HEK293 (cell line): ENCODE measurements at regions not wholly inside any gene's neighbourhood (a gene's known extent, or its start where the extent isn't known, plus 50 kb on each side); places are given as distances from the start of the nearest gene placed in this dataset.
A peak's percentile ranks its signal among the peaks of the same experiment; 100 is the strongest.

Experiments
- HOXA7 ChIP-seq: sonication (generic); formaldehyde crosslinking; IDR thresholded peaks from 2 replicates; pipeline ENCODE4 v1.8.1; 2022; ENCODE audit warnings: missing genetic modification reagents, borderline replicate concordance
- KLF16 ChIP-seq: fragments of 450-650 bp; formaldehyde crosslinking; IDR thresholded peaks from 2 replicates; pipeline ENCODE4 v1.5.1; 2017; ENCODE audit warnings: missing biosample characterization, missing genetic modification characterization
- SCRT2 ChIP-seq: fragments of 450-650 bp; formaldehyde crosslinking; IDR thresholded peaks from 2 replicates; pipeline ENCODE4 v1.5.1; 2016; ENCODE audit warnings: missing biosample characterization, missing genetic modification characterization
- ZBTB1 ChIP-seq: fragments of 450-650 bp; formaldehyde crosslinking; IDR thresholded peaks from 2 replicates; pipeline ENCODE4 v1.5.1; 2016; ENCODE audit warnings: missing biosample characterization, missing genetic modification characterization
- ZBTB17 ChIP-seq: fragments of 450-650 bp; formaldehyde crosslinking; IDR thresholded peaks from 2 replicates; pipeline ENCODE4 v1.5.1; 2016; ENCODE audit warnings: missing biosample characterization, missing genetic modification characterization
- ZNF112 ChIP-seq: fragments of 450-650 bp; formaldehyde crosslinking; IDR thresholded peaks from 2 replicates; pipeline ENCODE4 v1.5.0; 2017; ENCODE audit warnings: missing biosample characterization, missing genetic modification characterization
- ZNF169 ChIP-seq: fragments of 450-650 bp; formaldehyde crosslinking; IDR thresholded peaks from 2 replicates; pipeline ENCODE4 v1.5.1; 2016; ENCODE audit warnings: missing biosample characterization, missing genetic modification characterization
- ZNF175 ChIP-seq: fragments of 450-650 bp; formaldehyde crosslinking; IDR thresholded peaks from 2 replicates; pipeline ENCODE4 v1.5.1; 2016; ENCODE audit warnings: missing biosample characterization, missing genetic modification characterization
- ZNF404 ChIP-seq: fragments of 450-650 bp; formaldehyde crosslinking; IDR thresholded peaks from 2 replicates; pipeline ENCODE4 v1.5.1; 2017; ENCODE audit warnings: missing biosample characterization, missing genetic modification characterization
- ZNF416 ChIP-seq: fragments of 450-650 bp; formaldehyde crosslinking; IDR thresholded peaks from 2 replicates; pipeline ENCODE4 v1.5.1; 2016; ENCODE audit warnings: missing biosample characterization, missing genetic modification characterization
- ZNF514 ChIP-seq: fragments of 450-650 bp; formaldehyde crosslinking; IDR thresholded peaks from 2 replicates; pipeline ENCODE4 v1.5.1; 2016; ENCODE audit warnings: missing biosample characterization, missing genetic modification characterization
- ZNF529 ChIP-seq: fragments of 450-650 bp; formaldehyde crosslinking; IDR thresholded peaks from 2 replicates; pipeline ENCODE4 v1.5.1; 2017; ENCODE audit warnings: missing genetic modification characterization, missing biosample characterization; ENCODE audit not compliant: insufficient replicate concordance
- ZNF555 ChIP-seq: fragments of 450-650 bp; formaldehyde crosslinking; conservative IDR thresholded peaks from 2 replicates; pipeline ENCODE4 v1.5.1; 2017; ENCODE audit warnings: missing biosample characterization, mild to moderate bottlenecking, missing genetic modification characterization, inconsistent platforms
- ZNF626 ChIP-seq: fragments of 450-650 bp; sonication (Bioruptor Pico); formaldehyde crosslinking; IDR thresholded peaks from 2 replicates; pipeline ENCODE4 v1.5.1; 2018; ENCODE audit warnings: missing biosample characterization, missing genetic modification characterization, inconsistent platforms
- ZNF629 ChIP-seq: fragments of 450-650 bp; formaldehyde crosslinking; IDR thresholded peaks from 2 replicates; pipeline ENCODE4 v1.5.1; 2017; ENCODE audit warnings: missing biosample characterization, missing genetic modification characterization
- ZNF707 ChIP-seq: fragments of 450-650 bp; formaldehyde crosslinking; IDR thresholded peaks from 2 replicates; pipeline ENCODE4 v1.5.1; 2016; ENCODE audit warnings: missing biosample characterization, missing genetic modification characterization
- ZNF777 ChIP-seq: fragments of 450-650 bp; formaldehyde crosslinking; IDR thresholded peaks from 2 replicates; pipeline ENCODE4 v1.5.1; 2017; ENCODE audit warnings: missing biosample characterization, missing genetic modification characterization, borderline replicate concordance
- ZXDB ChIP-seq: fragments of 450-650 bp; formaldehyde crosslinking; IDR thresholded peaks from 2 replicates; pipeline ENCODE4 v1.5.1; 2016; ENCODE audit warnings: missing biosample characterization, missing genetic modification characterization
- TF ChIP-seq, protein P1 (sequence below): fragments of 450-650 bp; formaldehyde crosslinking; IDR thresholded peaks from 2 replicates; pipeline ENCODE4 v1.5.1; 2016; ENCODE audit warnings: missing biosample characterization, missing genetic modification characterization
- TF ChIP-seq, protein P2 (sequence below): fragments of 450-650 bp; formaldehyde crosslinking; IDR thresholded peaks from 2 replicates; pipeline ENCODE4 v1.5.1; 2016; ENCODE audit warnings: missing biosample characterization, missing genetic modification characterization
- TF ChIP-seq, protein P3 (sequence below): fragments of 450-650 bp; formaldehyde crosslinking; IDR thresholded peaks from 2 replicates; pipeline ENCODE4 v1.5.1; 2016; ENCODE audit warnings: missing biosample characterization, missing genetic modification characterization
- TF ChIP-seq, protein P4 (sequence below): fragments of 450-650 bp; formaldehyde crosslinking; IDR thresholded peaks from 2 replicates; pipeline ENCODE4 v1.5.1; 2016; ENCODE audit warnings: missing biosample characterization, missing genetic modification characterization
- TF ChIP-seq, protein P5 (sequence below): fragments of 450-650 bp; IDR thresholded peaks from 2 replicates; pipeline ENCODE4 v1.5.1; 2018; ENCODE audit warnings: missing biosample characterization, missing genetic modification characterization
- TF ChIP-seq, protein P6 (sequence below): fragments of 450-650 bp; formaldehyde crosslinking; IDR thresholded peaks from 2 replicates; pipeline ENCODE4 v1.5.1; 2016; ENCODE audit warnings: missing biosample characterization, missing genetic modification characterization
- TF ChIP-seq, protein P7 (sequence below): fragments of 450-650 bp; formaldehyde crosslinking; IDR thresholded peaks from 2 replicates; pipeline ENCODE4 v1.5.1; 2016; ENCODE audit warnings: missing biosample characterization, missing genetic modification characterization
- TF ChIP-seq, protein P8 (sequence below): fragments of 450-650 bp; formaldehyde crosslinking; IDR thresholded peaks from 2 replicates; pipeline ENCODE4 v1.5.1; 2016; ENCODE audit warnings: missing biosample characterization, missing genetic modification characterization, borderline replicate concordance
- TF ChIP-seq, protein P9 (sequence below): sonication (generic); formaldehyde crosslinking; IDR thresholded peaks from 2 replicates; pipeline ENCODE4 v1.8.1; 2022; ENCODE audit warnings: mild to moderate bottlenecking, moderate library complexity, missing genetic modification reagents

DNA sequence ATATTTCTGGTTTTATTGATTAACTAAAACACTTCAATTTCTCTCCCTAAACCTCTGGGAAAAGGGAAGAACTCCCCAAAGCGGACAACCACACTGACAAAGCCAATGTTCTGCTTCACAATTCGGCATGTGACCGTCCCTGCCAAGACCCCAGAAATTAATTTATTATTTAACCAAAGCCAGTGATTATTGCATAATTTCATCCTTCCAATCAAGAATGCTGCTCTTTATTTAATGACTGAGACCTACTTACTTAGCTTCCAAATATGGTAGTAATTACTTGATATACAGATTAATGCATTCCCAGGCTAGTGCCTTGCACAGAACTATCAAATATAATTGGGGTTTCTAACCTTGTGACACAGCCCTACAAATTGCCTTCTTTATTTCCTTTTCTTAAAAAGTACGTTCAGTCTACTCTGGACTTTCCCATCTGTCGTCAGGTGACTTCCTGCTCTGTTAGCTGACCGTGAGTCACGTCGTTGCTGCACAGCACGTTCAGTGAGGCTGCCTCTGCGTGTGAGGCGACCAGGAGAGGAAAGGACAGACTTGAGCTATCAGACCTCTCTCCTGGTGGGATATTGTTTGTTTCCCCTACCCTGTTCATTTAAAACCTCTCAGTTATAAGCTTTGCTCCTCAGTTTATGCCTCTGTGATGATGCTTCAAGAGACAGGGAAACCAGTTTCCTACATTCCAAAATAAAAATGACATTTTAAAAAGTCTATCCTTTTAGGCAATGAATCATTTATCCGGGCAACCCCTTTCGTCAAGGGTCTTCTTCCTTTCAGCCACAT lies 55.7 kb upstream of the TNFAIP3 start (continued):
- TF ChIP-seq, protein P1, sequence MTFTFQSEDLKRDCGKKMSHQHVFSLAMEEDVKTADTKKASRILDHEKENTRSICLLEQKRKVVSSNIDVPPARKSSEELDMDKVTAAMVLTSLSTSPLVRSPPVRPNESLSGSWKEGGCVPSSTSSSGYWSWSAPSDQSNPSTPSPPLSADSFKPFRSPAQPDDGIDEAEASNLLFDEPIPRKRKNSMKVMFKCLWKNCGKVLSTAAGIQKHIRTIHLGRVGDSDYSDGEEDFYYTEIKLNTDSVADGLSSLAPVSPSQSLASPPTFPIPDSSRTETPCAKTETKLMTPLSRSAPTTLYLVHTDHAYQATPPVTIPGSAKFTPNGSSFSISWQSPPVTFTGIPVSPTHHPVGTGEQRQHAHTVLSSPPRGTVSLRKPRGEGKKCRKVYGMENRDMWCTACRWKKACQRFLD (tag by site-specific recombination): no peak
- TF ChIP-seq, protein P2, sequence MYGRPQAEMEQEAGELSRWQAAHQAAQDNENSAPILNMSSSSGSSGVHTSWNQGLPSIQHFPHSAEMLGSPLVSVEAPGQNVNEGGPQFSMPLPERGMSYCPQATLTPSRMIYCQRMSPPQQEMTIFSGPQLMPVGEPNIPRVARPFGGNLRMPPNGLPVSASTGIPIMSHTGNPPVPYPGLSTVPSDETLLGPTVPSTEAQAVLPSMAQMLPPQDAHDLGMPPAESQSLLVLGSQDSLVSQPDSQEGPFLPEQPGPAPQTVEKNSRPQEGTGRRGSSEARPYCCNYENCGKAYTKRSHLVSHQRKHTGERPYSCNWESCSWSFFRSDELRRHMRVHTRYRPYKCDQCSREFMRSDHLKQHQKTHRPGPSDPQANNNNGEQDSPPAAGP (tag by site-specific recombination): no peak
- TF ChIP-seq ZNF514 (tag by site-specific recombination) (no peak), ZNF555 (tag by site-specific recombination) (no peak), ZNF169 (tag by site-specific recombination) (no peak), ZNF777 (no peak), ZBTB17 (tag by site-specific recombination) (peak; percentile 62), ZNF404 (tag by site-specific recombination) (no peak), KLF16 (no peak), ZNF529 (tag by site-specific recombination) (no peak), ZNF707 (tag by site-specific recombination) (no peak), ZBTB1 (tag by site-specific recombination) (no peak), ZNF112 (no peak), ZNF629 (tag by site-specific recombination) (0 out of 2 replicates have a peak, but pooled peaks have one; percentile 38), ZNF416 (tag by site-specific recombination) (no peak), ZXDB (tag by site-specific recombination) (no peak), HOXA7 (CRISPR knock-in tag) (no peak), ZNF626 (tag by site-specific recombination) (no peak), ZNF175 (tag by site-specific recombination) (no peak), SCRT2 (tag by site-specific recombination) (no peak)
- TF ChIP-seq, protein P3, sequence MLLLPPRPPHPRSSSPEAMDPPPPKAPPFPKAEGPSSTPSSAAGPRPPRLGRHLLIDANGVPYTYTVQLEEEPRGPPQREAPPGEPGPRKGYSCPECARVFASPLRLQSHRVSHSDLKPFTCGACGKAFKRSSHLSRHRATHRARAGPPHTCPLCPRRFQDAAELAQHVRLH (tag by site-specific recombination): no peak
- TF ChIP-seq, protein P4, sequence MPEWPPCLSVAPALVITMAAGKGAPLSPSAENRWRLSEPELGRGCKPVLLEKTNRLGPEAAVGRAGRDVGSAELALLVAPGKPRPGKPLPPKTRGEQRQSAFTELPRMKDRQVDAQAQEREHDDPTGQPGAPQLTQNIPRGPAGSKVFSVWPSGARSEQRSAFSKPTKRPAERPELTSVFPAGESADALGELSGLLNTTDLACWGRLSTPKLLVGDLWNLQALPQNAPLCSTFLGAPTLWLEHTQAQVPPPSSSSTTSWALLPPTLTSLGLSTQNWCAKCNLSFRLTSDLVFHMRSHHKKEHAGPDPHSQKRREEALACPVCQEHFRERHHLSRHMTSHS (tag by site-specific recombination): no peak
- TF ChIP-seq, protein P5, sequence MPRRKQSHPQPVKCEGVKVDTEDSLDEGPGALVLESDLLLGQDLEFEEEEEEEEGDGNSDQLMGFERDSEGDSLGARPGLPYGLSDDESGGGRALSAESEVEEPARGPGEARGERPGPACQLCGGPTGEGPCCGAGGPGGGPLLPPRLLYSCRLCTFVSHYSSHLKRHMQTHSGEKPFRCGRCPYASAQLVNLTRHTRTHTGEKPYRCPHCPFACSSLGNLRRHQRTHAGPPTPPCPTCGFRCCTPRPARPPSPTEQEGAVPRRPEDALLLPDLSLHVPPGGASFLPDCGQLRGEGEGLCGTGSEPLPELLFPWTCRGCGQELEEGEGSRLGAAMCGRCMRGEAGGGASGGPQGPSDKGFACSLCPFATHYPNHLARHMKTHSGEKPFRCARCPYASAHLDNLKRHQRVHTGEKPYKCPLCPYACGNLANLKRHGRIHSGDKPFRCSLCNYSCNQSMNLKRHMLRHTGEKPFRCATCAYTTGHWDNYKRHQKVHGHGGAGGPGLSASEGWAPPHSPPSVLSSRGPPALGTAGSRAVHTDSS: no peak
- TF ChIP-seq, protein P6, sequence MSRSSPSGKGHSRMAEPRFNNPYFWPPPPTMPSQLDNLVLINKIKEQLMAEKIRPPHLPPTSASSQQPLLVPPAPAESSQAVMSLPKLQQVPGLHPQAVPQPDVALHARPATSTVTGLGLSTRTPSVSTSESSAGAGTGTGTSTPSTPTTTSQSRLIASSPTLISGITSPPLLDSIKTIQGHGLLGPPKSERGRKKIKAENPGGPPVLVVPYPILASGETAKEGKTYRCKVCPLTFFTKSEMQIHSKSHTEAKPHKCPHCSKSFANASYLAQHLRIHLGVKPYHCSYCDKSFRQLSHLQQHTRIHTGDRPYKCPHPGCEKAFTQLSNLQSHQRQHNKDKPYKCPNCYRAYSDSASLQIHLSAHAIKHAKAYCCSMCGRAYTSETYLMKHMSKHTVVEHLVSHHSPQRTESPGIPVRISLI (tag by site-specific recombination): no peak
- TF ChIP-seq, protein P7, sequence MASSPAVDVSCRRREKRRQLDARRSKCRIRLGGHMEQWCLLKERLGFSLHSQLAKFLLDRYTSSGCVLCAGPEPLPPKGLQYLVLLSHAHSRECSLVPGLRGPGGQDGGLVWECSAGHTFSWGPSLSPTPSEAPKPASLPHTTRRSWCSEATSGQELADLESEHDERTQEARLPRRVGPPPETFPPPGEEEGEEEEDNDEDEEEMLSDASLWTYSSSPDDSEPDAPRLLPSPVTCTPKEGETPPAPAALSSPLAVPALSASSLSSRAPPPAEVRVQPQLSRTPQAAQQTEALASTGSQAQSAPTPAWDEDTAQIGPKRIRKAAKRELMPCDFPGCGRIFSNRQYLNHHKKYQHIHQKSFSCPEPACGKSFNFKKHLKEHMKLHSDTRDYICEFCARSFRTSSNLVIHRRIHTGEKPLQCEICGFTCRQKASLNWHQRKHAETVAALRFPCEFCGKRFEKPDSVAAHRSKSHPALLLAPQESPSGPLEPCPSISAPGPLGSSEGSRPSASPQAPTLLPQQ (tag by site-specific recombination): no peak
- TF ChIP-seq, protein P8, sequence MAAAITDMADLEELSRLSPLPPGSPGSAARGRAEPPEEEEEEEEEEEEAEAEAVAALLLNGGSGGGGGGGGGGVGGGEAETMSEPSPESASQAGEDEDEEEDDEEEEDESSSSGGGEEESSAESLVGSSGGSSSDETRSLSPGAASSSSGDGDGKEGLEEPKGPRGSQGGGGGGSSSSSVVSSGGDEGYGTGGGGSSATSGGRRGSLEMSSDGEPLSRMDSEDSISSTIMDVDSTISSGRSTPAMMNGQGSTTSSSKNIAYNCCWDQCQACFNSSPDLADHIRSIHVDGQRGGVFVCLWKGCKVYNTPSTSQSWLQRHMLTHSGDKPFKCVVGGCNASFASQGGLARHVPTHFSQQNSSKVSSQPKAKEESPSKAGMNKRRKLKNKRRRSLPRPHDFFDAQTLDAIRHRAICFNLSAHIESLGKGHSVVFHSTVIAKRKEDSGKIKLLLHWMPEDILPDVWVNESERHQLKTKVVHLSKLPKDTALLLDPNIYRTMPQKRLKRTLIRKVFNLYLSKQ (tag by site-specific recombination): no peak
- TF ChIP-seq, protein P9, sequence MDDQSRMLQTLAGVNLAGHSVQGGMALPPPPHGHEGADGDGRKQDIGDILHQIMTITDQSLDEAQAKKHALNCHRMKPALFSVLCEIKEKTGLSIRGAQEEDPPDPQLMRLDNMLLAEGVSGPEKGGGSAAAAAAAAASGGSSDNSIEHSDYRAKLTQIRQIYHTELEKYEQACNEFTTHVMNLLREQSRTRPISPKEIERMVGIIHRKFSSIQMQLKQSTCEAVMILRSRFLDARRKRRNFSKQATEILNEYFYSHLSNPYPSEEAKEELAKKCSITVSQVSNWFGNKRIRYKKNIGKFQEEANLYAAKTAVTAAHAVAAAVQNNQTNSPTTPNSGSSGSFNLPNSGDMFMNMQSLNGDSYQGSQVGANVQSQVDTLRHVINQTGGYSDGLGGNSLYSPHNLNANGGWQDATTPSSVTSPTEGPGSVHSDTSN (CRISPR knock-in tag): no peak
